ENCODE measurements at regions not wholly inside any gene's neighbourhood (a gene's known extent, or its start where the extent isn't known, plus 50 kb on each side); places are given as distances from the start of the nearest gene placed in this dataset.

DNA sequence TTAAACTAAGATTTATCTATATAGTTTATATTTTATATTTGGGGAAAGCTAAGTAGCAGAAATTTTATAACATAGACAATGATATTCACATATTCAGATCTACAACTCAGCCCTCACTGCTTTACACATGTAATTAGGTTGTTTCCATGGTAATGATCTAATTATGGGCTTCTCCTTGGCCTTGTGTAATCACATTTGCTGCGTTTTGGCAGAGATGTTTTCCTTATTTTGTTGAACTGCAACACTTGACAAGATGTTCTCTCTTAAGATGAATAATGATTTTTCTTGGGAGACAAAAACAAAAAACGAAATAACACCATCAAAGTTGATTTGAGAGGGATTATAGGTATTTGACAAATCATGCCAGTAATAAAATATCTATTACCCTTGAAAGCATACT, 635.6 kb upstream of the TBL1XR1 start:
- TF ChIP-seq, protein P1, sequence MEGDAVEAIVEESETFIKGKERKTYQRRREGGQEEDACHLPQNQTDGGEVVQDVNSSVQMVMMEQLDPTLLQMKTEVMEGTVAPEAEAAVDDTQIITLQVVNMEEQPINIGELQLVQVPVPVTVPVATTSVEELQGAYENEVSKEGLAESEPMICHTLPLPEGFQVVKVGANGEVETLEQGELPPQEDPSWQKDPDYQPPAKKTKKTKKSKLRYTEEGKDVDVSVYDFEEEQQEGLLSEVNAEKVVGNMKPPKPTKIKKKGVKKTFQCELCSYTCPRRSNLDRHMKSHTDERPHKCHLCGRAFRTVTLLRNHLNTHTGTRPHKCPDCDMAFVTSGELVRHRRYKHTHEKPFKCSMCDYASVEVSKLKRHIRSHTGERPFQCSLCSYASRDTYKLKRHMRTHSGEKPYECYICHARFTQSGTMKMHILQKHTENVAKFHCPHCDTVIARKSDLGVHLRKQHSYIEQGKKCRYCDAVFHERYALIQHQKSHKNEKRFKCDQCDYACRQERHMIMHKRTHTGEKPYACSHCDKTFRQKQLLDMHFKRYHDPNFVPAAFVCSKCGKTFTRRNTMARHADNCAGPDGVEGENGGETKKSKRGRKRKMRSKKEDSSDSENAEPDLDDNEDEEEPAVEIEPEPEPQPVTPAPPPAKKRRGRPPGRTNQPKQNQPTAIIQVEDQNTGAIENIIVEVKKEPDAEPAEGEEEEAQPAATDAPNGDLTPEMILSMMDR (IDR thresholded peaks at IDR 0.05), result no peak
- no peak for TF ChIP-seq POLR2A (IDR thresholded peaks at IDR 0.05)

Data from testis (tissue), 2 donors.